PC-9 (cell line): ENCODE measurements at regions not wholly inside any gene's neighbourhood (a gene's known extent, or its start where the extent isn't known, plus 50 kb on each side); places are given as distances from the start of the nearest gene placed in this dataset.
"Not testable (repeated sequence)": the region's sequence is repeated elsewhere in the genome, so short reads cannot be mapped to it uniquely, and the experiment has no call there.

Experiments
- BruUV-seq: library from RNA; stranded (reverse); fragments of 400-500 nt; replicated peaks from 2 replicates; lab custom pipeline; 2021; lab: Mats Ljungman, UMichigan
- CTCF ChIA-PET: fragments of 300-600 bp; sonication (Branson Sonifier 250); formaldehyde crosslinking; loops from one replicate; lab custom pipeline; 2022; ENCODE audit warnings: antibody characterized with exemption; lab: Charles Lee
- POLR2A ChIA-PET: fragments of 300-600 bp; sonication (Branson Sonifier 250); formaldehyde crosslinking; loops from one replicate; lab custom pipeline; 2022; ENCODE audit warnings: antibody characterized with exemption; ENCODE audit not compliant: unreplicated experiment; lab: Charles Lee
- DNase-seq, 2 experiments: peaks; one replicate each; pipeline versions ENCODE4 v3.0.0 to v3.0.0-alpha.2; 2015 to 2022; ENCODE audit warnings: mixed read lengths in 1 of 2
- H2AFZ ChIP-seq: fragments of 200-600 bp; sonication (generic); 2 replicates; pipeline ENCODE4 v1.8.1; 2017; ENCODE audit warnings: antibody characterized with exemption
- H3F3A ChIP-seq: fragments of 200-600 bp; sonication (generic); 2 replicates; pipeline ENCODE4 v1.8.1; 2017; ENCODE audit warnings: antibody characterized with exemption, mild to moderate bottlenecking, low read depth; ENCODE audit not compliant: insufficient read depth
- H3K27ac ChIP-seq: fragments of 200-600 bp; sonication (generic); 2 replicates; pipeline ENCODE4 v1.6.1; 2016; ENCODE audit warnings: mixed run types
- H3K27me3 ChIP-seq: fragments of 200-600 bp; sonication (generic); 2 replicates; pipeline ENCODE4 v1.6.1; 2016; ENCODE audit warnings: low read depth, mixed run types; ENCODE audit not compliant: insufficient read depth
- H3K36me3 ChIP-seq: fragments of 200-600 bp; sonication (generic); 2 replicates; pipeline ENCODE4 v1.6.1; 2016; ENCODE audit warnings: low read depth, mixed run types
- H3K4me1 ChIP-seq: fragments of 200-600 bp; sonication (generic); replicated peaks from 2 replicates; pipeline ENCODE4 v1.6.1; 2016; ENCODE audit warnings: mixed run types; ENCODE audit not compliant: insufficient read depth
- H3K4me2 ChIP-seq: fragments of 200-600 bp; sonication (generic); 2 replicates; pipeline ENCODE4 v1.6.1; 2017; ENCODE audit warnings: mixed run types
- H3K4me3 ChIP-seq: fragments of 200-600 bp; sonication (generic); 2 replicates; pipeline ENCODE4 v1.6.1; 2016; ENCODE audit warnings: mixed run types
- H3K79me2 ChIP-seq: fragments of 200-600 bp; sonication (generic); 2 replicates; pipeline ENCODE4 v1.6.1; 2017; ENCODE audit warnings: low read depth, mixed run types
- H3K9me2 ChIP-seq: fragments of 200-600 bp; sonication (generic); 2 replicates; pipeline ENCODE4 v1.8.1; 2017; ENCODE audit warnings: mild to moderate bottlenecking; ENCODE audit not compliant: insufficient read depth
- H3K9me3 ChIP-seq: fragments of 200-600 bp; sonication (generic); 2 replicates; pipeline ENCODE4 v1.8.1; 2016; ENCODE audit warnings: low read depth; ENCODE audit not compliant: insufficient read depth
- H4K20me1 ChIP-seq: fragments of 200-600 bp; sonication (generic); 2 replicates; pipeline ENCODE4 v1.8.1; 2017; ENCODE audit not compliant: insufficient read depth
- CTCF ChIP-seq: fragments of 200-600 bp; sonication (generic); conservative IDR thresholded peaks from 2 replicates; pipeline ENCODE4 v1.6.1; 2017; ENCODE audit warnings: mixed run types, antibody characterized with exemption, mild to moderate bottlenecking, moderate library complexity
- EZH2 ChIP-seq: fragments of 200-600 bp; sonication (generic); IDR thresholded peaks from 2 replicates; pipeline ENCODE4 v1.8.0; 2017; ENCODE audit warnings: antibody characterized with exemption, low read depth
- intact Hi-C: fragments of 100-400 bp; cut with micrococcal nuclease; formaldehyde crosslinking; loops from one replicate; pipeline ENCODE4 v1.10.0; 2022; ENCODE audit not compliant: unreplicated experiment

DNA sequence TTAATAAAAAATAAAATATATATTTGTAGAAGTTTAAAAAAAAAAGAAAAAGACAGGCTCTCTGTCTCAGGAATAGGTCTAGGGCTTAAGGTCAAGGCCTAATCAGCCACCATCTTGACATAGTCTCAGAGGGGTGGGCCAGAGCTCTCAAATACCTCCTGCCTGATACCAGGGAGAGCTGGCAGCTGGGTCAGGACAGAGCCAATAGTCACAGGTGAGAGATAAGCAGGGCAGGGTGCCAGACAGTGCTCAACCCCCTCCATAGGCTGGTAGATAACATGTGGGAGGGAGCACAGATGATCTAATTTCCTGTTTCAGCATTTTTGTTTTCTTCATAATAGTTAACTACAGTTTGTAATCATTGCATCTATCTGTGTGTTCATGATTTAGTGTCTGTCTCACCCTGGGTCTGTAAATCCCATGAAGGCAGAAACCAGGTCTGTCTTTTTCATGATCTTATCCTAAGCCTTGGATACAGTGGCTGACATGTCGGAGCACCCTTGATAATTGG lies 152.0 kb upstream of the GRIK3 start:
- ChIA-PET POLR2A (no interaction called here), CTCF (no interaction called here)
- no peaks in the 10 kb centered on the region for H3K9me2 ChIP-seq
- no peak overlapping the region for H2AFZ ChIP-seq
- BruUV-seq = no TSS peak
- H3K9me3 ChIP-seq = no peaks in the 10 kb centered on the region
- DNase-seq = no peak
- no peaks in the 10 kb centered on the region for H3K79me2 ChIP-seq
- no peaks in the 10 kb centered on the region for H4K20me1 ChIP-seq
- no peaks in the 10 kb centered on the region for H3K36me3 ChIP-seq
- intact Hi-C loops = no loop called here
- H3F3A ChIP-seq = no peaks in the 10 kb centered on the region
- no peak overlapping the region for H3K4me3 ChIP-seq
- H3K4me1 ChIP-seq = no peaks in the 10 kb centered on the region
- H3K4me2 ChIP-seq = no peak overlapping the region
- no peak overlapping the region for H3K27ac ChIP-seq
- TF ChIP-seq CTCF (no peak), EZH2 (no peak)
- peaks cover 15% of the 10 kb centered on the region; the same call in 1 of the 2 replicates for H3K27me3 ChIP-seq

DNA sequence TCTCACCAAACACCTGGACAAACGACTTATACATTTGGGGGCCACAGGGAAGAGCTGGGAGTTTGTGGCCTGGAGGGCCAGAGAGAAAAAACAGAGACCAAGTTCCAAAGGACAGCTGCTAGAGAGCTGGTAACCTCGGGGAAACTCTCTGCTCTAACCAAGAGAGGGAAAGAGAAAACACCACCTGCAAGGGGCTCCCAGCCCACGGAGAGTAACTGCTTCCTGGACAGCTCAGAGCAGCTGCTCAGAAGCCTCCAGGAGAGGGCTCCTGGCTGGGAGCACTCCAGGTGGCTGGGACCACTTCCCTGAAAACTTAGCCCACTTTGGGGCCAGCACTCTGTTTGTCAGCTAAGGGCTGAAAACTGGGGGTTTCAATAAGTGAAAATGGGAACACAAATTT lies 154.8 kb upstream of the GRIK3 start:
- no peaks in the 10 kb centered on the region for H3K9me3 ChIP-seq
- H3K4me2 ChIP-seq = no peak overlapping the region
- ChIA-PET POLR2A (no interaction called here), CTCF (no interaction called here)
- no peaks in the 10 kb centered on the region for H3K4me1 ChIP-seq
- H3K36me3 ChIP-seq = no peaks in the 10 kb centered on the region
- H3K79me2 ChIP-seq = no peaks in the 10 kb centered on the region
- peaks cover 17% of the 10 kb centered on the region; the same call in 1 of the 2 replicates for H3K27me3 ChIP-seq
- no peak overlapping the region for H3K4me3 ChIP-seq
- H4K20me1 ChIP-seq = no peaks in the 10 kb centered on the region
- no TSS peak for BruUV-seq
- no peak for DNase-seq
- H3F3A ChIP-seq = no peaks in the 10 kb centered on the region
- H3K27ac ChIP-seq = no peak overlapping the region
- intact Hi-C loops = no loop called here
- H3K9me2 ChIP-seq = no peaks in the 10 kb centered on the region
- no peak overlapping the region for H2AFZ ChIP-seq
- TF ChIP-seq CTCF (no peak), EZH2 (no peak)

- Histone ChIP-seq H2AFZ (no peak overlapping the region), H3K9me2 (no peaks in the 10 kb centered on the region), H3K4me2 (no peak overlapping the region), H3K36me3 (no peaks in the 10 kb centered on the region), H3K27ac (no peak overlapping the region), H4K20me1 (no peaks in the 10 kb centered on the region; the same call in 1 of the 2 replicates), H3K27me3 (0 out of 2 replicates have a peak, but pooled peaks cover 9% of the 10 kb centered on the region), H3K4me1 (no peaks in the 10 kb centered on the region), H3F3A (no peaks in the 10 kb centered on the region), H3K79me2 (no peaks in the 10 kb centered on the region), H3K9me3 (no peaks in the 10 kb centered on the region), H3K4me3 (no peak overlapping the region)
- ChIA-PET CTCF (no interaction called here), POLR2A (no interaction called here)
- no peak for TF ChIP-seq EZH2
- TF ChIP-seq CTCF = no peak
- no peak for DNase-seq
- intact Hi-C loops = no loop called here
- no TSS peak for BruUV-seq
Measured at GRCh38 chr1:37197411-37197810, 163.1 kb upstream of the GRIK3 start.

- H3K9me2 ChIP-seq, H3K4me2 ChIP-seq, H3K36me3 ChIP-seq, H2AFZ ChIP-seq, H3K4me1 ChIP-seq, H3K9me3 ChIP-seq, H3F3A ChIP-seq, H4K20me1 ChIP-seq, H3K27ac ChIP-seq, POLR2A ChIA-PET, H3K79me2 ChIP-seq, DNase-seq, H3K4me3 ChIP-seq, H3K27me3 ChIP-seq, BruUV-seq, intact Hi-C loops, CTCF ChIA-PET: not testable (repeated sequence)
Measured at GRCh38 chr1:37214305-37214704, 180.0 kb upstream of the GRIK3 start.
